ENCODE measurements at regions not wholly inside any gene's neighbourhood (a gene's known extent, or its start where the extent isn't known, plus 50 kb on each side); places are given as distances from the start of the nearest gene placed in this dataset.

DNA sequence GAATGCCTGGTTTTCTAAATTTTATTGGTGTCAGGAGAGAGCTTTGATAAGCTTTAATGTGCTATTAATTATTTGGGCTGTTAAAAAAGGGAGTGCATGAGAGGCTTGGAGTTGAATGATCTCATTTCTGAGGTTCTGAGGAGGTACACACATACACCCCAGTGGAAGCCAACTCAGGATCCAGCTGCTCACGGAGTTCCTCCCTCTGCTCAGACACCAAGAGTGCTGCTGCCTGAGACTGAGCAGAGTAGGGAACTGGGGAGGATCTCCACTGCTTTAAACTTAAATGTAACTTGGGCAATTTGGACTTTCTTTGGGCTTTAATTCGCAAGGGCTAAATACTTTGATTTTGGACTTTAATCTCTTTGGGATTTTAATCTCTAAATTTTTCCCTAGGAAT lies 414.4 kb upstream of the CADM1 start:
- Histone ChIP-seq H2AFZ (no peak overlapping the region), H3K27me3 (ENCODE audit: insufficient read depth) (no peaks in the 10 kb centered on the region), H3F3A (replicated peaks; ENCODE audit: low read depth) (no peaks in the 10 kb centered on the region), H3K27ac (ENCODE audit: low read depth) (no peak overlapping the region), H3K4me3 (no peak overlapping the region), H3K79me2 (replicated peaks; ENCODE audit: insufficient read depth) (no peaks in the 10 kb centered on the region), H4K20me1 (replicated peaks; ENCODE audit: insufficient read depth) (no peaks in the 10 kb centered on the region), H3K36me3 (ENCODE audit: insufficient read depth) (no peaks in the 10 kb centered on the region), H3K9me2 (ENCODE audit: insufficient read depth) (no peaks in the 10 kb centered on the region), H3K4me1 (ENCODE audit: insufficient read depth) (no peaks in the 10 kb centered on the region), H3K4me2 (no peak overlapping the region)
- DNase-seq (ENCODE audit: low spot score) (no peak), ATAC-seq (no peak)
- no peaks in the 10 kb centered on the region for H3K27me3 Mint-ChIP-seq (ENCODE audit: insufficient read depth, low read depth, poor library complexity)
- H3K4me1 Mint-ChIP-seq = peaks cover 6% of the 10 kb centered on the region; the same call in 1 of the 3 replicates
- H3K27ac Mint-ChIP-seq = no peak overlapping the region
- H3K36me3 Mint-ChIP-seq (ENCODE audit: low read depth) = no peaks in the 10 kb centered on the region
- no peak for TF ChIP-seq JUNB (IDR thresholded peaks at IDR 0.05; ENCODE audit: unreplicated experiment)
- no peak for TF ChIP-seq NANOG (IDR thresholded peaks at IDR 0.05; ENCODE audit: borderline replicate concordance)
- TF ChIP-seq, protein P1, sequence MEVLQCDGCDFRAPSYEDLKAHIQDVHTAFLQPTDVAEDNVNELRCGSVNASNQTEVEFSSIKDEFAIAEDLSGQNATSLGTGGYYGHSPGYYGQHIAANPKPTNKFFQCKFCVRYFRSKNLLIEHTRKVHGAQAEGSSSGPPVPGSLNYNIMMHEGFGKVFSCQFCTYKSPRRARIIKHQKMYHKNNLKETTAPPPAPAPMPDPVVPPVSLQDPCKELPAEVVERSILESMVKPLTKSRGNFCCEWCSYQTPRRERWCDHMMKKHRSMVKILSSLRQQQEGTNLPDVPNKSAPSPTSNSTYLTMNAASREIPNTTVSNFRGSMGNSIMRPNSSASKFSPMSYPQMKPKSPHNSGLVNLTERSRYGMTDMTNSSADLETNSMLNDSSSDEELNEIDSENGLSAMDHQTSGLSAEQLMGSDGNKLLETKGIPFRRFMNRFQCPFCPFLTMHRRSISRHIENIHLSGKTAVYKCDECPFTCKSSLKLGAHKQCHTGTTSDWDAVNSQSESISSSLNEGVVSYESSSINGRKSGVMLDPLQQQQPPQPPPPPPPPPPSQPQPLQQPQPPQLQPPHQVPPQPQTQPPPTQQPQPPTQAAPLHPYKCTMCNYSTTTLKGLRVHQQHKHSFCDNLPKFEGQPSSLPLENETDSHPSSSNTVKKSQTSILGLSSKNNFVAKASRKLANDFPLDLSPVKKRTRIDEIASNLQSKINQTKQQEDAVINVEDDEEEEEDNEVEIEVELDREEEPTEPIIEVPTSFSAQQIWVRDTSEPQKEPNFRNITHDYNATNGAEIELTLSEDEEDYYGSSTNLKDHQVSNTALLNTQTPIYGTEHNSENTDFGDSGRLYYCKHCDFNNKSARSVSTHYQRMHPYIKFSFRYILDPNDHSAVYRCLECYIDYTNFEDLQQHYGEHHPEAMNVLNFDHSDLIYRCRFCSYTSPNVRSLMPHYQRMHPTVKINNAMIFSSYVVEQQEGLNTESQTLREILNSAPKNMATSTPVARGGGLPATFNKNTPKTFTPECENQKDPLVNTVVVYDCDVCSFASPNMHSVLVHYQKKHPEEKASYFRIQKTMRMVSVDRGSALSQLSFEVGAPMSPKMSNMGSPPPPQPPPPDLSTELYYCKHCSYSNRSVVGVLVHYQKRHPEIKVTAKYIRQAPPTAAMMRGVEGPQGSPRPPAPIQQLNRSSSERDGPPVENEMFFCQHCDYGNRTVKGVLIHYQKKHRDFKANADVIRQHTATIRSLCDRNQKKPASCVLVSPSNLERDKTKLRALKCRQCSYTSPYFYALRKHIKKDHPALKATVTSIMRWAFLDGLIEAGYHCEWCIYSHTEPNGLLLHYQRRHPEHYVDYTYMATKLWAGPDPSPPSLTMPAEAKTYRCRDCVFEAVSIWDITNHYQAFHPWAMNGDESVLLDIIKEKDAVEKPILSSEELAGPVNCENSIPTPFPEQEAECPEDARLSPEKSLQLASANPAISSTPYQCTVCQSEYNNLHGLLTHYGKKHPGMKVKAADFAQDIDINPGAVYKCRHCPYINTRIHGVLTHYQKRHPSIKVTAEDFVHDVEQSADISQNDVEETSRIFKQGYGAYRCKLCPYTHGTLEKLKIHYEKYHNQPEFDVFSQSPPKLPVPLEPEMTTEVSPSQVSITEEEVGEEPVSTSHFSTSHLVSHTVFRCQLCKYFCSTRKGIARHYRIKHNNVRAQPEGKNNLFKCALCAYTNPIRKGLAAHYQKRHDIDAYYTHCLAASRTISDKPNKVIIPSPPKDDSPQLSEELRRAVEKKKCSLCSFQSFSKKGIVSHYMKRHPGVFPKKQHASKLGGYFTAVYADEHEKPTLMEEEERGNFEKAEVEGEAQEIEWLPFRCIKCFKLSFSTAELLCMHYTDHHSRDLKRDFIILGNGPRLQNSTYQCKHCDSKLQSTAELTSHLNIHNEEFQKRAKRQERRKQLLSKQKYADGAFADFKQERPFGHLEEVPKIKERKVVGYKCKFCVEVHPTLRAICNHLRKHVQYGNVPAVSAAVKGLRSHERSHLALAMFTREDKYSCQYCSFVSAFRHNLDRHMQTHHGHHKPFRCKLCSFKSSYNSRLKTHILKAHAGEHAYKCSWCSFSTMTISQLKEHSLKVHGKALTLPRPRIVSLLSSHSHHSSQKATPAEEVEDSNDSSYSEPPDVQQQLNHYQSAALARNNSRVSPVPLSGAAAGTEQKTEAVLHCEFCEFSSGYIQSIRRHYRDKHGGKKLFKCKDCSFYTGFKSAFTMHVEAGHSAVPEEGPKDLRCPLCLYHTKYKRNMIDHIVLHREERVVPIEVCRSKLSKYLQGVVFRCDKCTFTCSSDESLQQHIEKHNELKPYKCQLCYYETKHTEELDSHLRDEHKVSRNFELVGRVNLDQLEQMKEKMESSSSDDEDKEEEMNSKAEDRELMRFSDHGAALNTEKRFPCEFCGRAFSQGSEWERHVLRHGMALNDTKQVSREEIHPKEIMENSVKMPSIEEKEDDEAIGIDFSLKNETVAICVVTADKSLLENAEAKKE (CRISPR knock-in tag; IDR thresholded peaks at IDR 0.05) = no peak
- no peak for TF ChIP-seq CREB1 (CRISPR knock-in tag; IDR thresholded peaks at IDR 0.05; ENCODE audit: low read depth)
- no peak for TF ChIP-seq ZNF114 (CRISPR knock-in tag; IDR thresholded peaks at IDR 0.05)
- no peak for TF ChIP-seq EZH2phosphoT487 (IDR thresholded peaks at IDR 0.05; ENCODE audit: unreplicated experiment)
- no peak for TF ChIP-seq EZH2 (IDR thresholded peaks at IDR 0.05; ENCODE audit: low read depth, unreplicated experiment)
- TF ChIP-seq, protein P2, sequence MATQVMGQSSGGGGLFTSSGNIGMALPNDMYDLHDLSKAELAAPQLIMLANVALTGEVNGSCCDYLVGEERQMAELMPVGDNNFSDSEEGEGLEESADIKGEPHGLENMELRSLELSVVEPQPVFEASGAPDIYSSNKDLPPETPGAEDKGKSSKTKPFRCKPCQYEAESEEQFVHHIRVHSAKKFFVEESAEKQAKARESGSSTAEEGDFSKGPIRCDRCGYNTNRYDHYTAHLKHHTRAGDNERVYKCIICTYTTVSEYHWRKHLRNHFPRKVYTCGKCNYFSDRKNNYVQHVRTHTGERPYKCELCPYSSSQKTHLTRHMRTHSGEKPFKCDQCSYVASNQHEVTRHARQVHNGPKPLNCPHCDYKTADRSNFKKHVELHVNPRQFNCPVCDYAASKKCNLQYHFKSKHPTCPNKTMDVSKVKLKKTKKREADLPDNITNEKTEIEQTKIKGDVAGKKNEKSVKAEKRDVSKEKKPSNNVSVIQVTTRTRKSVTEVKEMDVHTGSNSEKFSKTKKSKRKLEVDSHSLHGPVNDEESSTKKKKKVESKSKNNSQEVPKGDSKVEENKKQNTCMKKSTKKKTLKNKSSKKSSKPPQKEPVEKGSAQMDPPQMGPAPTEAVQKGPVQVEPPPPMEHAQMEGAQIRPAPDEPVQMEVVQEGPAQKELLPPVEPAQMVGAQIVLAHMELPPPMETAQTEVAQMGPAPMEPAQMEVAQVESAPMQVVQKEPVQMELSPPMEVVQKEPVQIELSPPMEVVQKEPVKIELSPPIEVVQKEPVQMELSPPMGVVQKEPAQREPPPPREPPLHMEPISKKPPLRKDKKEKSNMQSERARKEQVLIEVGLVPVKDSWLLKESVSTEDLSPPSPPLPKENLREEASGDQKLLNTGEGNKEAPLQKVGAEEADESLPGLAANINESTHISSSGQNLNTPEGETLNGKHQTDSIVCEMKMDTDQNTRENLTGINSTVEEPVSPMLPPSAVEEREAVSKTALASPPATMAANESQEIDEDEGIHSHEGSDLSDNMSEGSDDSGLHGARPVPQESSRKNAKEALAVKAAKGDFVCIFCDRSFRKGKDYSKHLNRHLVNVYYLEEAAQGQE (IDR thresholded peaks at IDR 0.05; ENCODE audit: unreplicated experiment) = no peak
- H3K4me3 Mint-ChIP-seq = no peak overlapping the region
- H3K9me3 Mint-ChIP-seq = no peaks in the 10 kb centered on the region
